ENCODE measurements at regions not wholly inside any gene's neighbourhood (a gene's known extent, or its start where the extent isn't known, plus 50 kb on each side); places are given as distances from the start of the nearest gene placed in this dataset.

- TF ChIP-seq CTCF (IDR thresholded peaks at IDR 0.05; ENCODE audit: low read depth, low read length), result no peak
- no peak for TF ChIP-seq EZH2phosphoT487 (IDR thresholded peaks at IDR 0.05; ENCODE audit: low read depth)
Observed at GRCh38 chrX:39479856-39480255, 617.9 kb downstream of the BCOR start.

All from OCI-LY3 (cell line).